HTR-8/SVneo (cell line): ENCODE measurements at regions not wholly inside any gene's neighbourhood (a gene's known extent, or its start where the extent isn't known, plus 50 kb on each side); places are given as distances from the start of the nearest gene placed in this dataset.

Experiments
- DNase-seq: peaks from one replicate; pipeline ENCODE4 v3.0.0; 2011; ENCODE audit warnings: low spot score, mixed read lengths; ENCODE audit not compliant: insufficient read length
- FAIRE-seq: peaks from 2 replicates; lab custom pipeline; 2011; peaks lifted over from hg19 to GRCh38; lab: Jason Lieb, UNC

- FAIRE-seq (no peak), DNase-seq (no peak)
Observed at GRCh38 chr6:14915888-14916832, 329.7 kb upstream of the JARID2 start.

GRCh38 chr6:14917109-14917910, 328.6 kb upstream of the JARID2 start:
- FAIRE-seq (peak; percentile 26), DNase-seq (peak; percentile 67)

GRCh38 chr6:14918200-14918907, 327.5 kb upstream of the JARID2 start:
- no peak for FAIRE-seq

GRCh38 chr6:14919038-14919670, 326.7 kb upstream of the JARID2 start:
- DNase-seq, result no peak
- no peak for FAIRE-seq

More at GRCh38 chr6:14918200-14918907, 327.5 kb upstream of the JARID2 start:
- no peak for DNase-seq

- FAIRE-seq, result no peak
- DNase-seq, result no peak
Observed at GRCh38 chr6:14920276-14920675, 325.6 kb upstream of the JARID2 start.

- no peak for DNase-seq
- no peak for FAIRE-seq
Observed at GRCh38 chr6:14921170-14921569, 324.7 kb upstream of the JARID2 start.

GRCh38 chr6:14921878-14922671, 323.8 kb upstream of the JARID2 start:
- FAIRE-seq (no peak), DNase-seq (no peak)

GRCh38 chr6:14922706-14923460, 323.0 kb upstream of the JARID2 start:
- FAIRE-seq (no peak), DNase-seq (no peak)

- DNase-seq (no peak), FAIRE-seq (no peak)
Observed at GRCh38 chr6:14924126-14925024, 321.5 kb upstream of the JARID2 start.

GRCh38 chr6:14925025-14925698, 320.7 kb upstream of the JARID2 start:
- DNase-seq, result no peak
- FAIRE-seq, result no peak

GRCh38 chr6:14925699-14926026, 320.2 kb upstream of the JARID2 start:
- DNase-seq (no peak), FAIRE-seq (no peak)

GRCh38 chr6:14927398-14927797, 318.5 kb upstream of the JARID2 start:
- FAIRE-seq, result no peak
- no peak for DNase-seq

GRCh38 chr6:14929291-14929690, 316.6 kb upstream of the JARID2 start:
- DNase-seq, result no peak

GRCh38 chr6:14930366-14930989, 315.4 kb upstream of the JARID2 start:
- FAIRE-seq, result no peak

More at GRCh38 chr6:14929291-14929690, 316.6 kb upstream of the JARID2 start:
- FAIRE-seq, result no peak

GRCh38 chr6:14932485-14933182, 313.2 kb upstream of the JARID2 start:
- no peak for FAIRE-seq
- DNase-seq, result no peak

More at GRCh38 chr6:14930366-14930989, 315.4 kb upstream of the JARID2 start:
- no peak for DNase-seq

GRCh38 chr6:14933183-14933544, 312.7 kb upstream of the JARID2 start:
- DNase-seq, result no peak
- no peak for FAIRE-seq
